Lung (tissue), 11 donors: ENCODE measurements at regions not wholly inside any gene's neighbourhood (a gene's known extent, or its start where the extent isn't known, plus 50 kb on each side); places are given as distances from the start of the nearest gene placed in this dataset.

Experiments
- ATAC-seq: fragments of 200-7000 bp; cut with Tn5 transposase; one replicate; pipeline ENCODE4 v1.9.1; 2020; ENCODE audit warnings: moderate number of reproducible peaks; ENCODE audit not compliant: insufficient read depth, low FRiP score
- DNase-seq, 3 donors: peaks; one replicate each; pipeline ENCODE4 v3.0.0-alpha.2; 2013 to 2017
- H3K27ac ChIP-seq, 2 donors: one replicate each; pipeline ENCODE4 v1.5.1; 2013; ENCODE audit warnings: mild to moderate bottlenecking in 2 of 2, moderate library complexity in 2 of 2, control low read depth in 1 of 2, inconsistent platforms in 1 of 2, low read depth in 1 of 2, low read length in 1 of 2
- H3K27me3 ChIP-seq, 3 donors: one replicate each; pipeline ENCODE4 v1.5.1; 2013; ENCODE audit warnings: low read length in 2 of 3; ENCODE audit not compliant: control insufficient read depth in 3 of 3, insufficient read depth in 3 of 3
- H3K36me3 ChIP-seq, 4 donors: one replicate each; pipeline ENCODE4 v1.5.1; 2013; ENCODE audit warnings: low read length in 4 of 4, mild to moderate bottlenecking in 1 of 4, moderate library complexity in 1 of 4; ENCODE audit not compliant: control insufficient read depth in 4 of 4, insufficient read depth in 4 of 4
- H3K4me1 ChIP-seq, 5 donors: one replicate each; pipeline ENCODE4 v1.5.1; 2013; ENCODE audit warnings: low read length in 5 of 5, mild to moderate bottlenecking in 2 of 5, moderate library complexity in 1 of 5; ENCODE audit not compliant: control insufficient read depth in 5 of 5, insufficient read depth in 5 of 5
- H3K4me3 ChIP-seq: one replicate; pipeline ENCODE4 v1.5.1; 2013; ENCODE audit warnings: mild to moderate bottlenecking, control low read depth, moderate library complexity
- H3K9ac ChIP-seq, 2 donors: one replicate each; pipeline ENCODE4 v1.5.1; 2013; ENCODE audit warnings: low read length in 2 of 2, control low read depth in 1 of 2; ENCODE audit not compliant: insufficient read depth in 1 of 2
- H3K9me3 ChIP-seq, 4 donors: one replicate each; pipeline ENCODE4 v1.5.1; 2013; ENCODE audit warnings: low read length in 3 of 4, mild to moderate bottlenecking in 1 of 4, moderate library complexity in 1 of 4; ENCODE audit not compliant: control insufficient read depth in 4 of 4, insufficient read depth in 3 of 4
- WGBS, 2 donors: extraction: QIAGEN DNeasy Blood & Tissue Kit; methylation state at CpG; one replicate each; pipeline ENCODE4 v1.1.7; 2013; 5-methylcytosine and 5-hydroxymethylcytosine counted together
- TF ChIP-seq, protein P1 (sequence below): IDR thresholded peaks from 2 replicates; pipeline ENCODE4 v1.5.1; 2012; ENCODE audit warnings: mild to moderate bottlenecking; ENCODE audit errors: control extremely low read depth, extremely low read depth
- donor health status: control.
- donor health status: control.
- donor health status: Bipolar disorder and iron deficiency.
- donor health status: healthy.
- donor health status: DM: yes; HTN: yes; CAD: no.

DNA sequence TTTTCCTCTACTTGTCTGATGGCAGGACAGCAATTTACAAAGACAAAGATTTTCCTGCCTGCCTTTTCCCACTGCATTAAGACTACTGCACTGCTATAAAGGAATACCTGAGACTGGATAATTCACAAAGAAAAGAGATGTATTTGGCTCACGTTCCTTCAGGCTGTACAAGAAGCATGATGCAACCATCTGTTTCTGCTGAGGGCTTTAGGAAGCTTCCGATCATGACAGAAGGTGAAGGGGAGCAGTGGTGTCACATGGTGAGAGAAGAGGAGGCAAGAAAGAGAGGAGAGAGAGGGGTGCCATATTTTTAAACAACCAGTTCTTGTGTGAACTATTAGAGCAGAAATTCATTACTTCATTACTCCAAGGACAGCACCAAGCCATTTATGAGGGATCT, 617.1 kb upstream of the HTR2C start:
- TF ChIP-seq, protein P1, sequence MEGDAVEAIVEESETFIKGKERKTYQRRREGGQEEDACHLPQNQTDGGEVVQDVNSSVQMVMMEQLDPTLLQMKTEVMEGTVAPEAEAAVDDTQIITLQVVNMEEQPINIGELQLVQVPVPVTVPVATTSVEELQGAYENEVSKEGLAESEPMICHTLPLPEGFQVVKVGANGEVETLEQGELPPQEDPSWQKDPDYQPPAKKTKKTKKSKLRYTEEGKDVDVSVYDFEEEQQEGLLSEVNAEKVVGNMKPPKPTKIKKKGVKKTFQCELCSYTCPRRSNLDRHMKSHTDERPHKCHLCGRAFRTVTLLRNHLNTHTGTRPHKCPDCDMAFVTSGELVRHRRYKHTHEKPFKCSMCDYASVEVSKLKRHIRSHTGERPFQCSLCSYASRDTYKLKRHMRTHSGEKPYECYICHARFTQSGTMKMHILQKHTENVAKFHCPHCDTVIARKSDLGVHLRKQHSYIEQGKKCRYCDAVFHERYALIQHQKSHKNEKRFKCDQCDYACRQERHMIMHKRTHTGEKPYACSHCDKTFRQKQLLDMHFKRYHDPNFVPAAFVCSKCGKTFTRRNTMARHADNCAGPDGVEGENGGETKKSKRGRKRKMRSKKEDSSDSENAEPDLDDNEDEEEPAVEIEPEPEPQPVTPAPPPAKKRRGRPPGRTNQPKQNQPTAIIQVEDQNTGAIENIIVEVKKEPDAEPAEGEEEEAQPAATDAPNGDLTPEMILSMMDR = no peak
- no peak overlapping the region for H3K9ac ChIP-seq
- no peak for DNase-seq
- no peaks in the 10 kb centered on the region for H3K36me3 ChIP-seq
- H3K4me1 ChIP-seq = no peaks in the 10 kb centered on the region
- no peak overlapping the region for H3K27ac ChIP-seq
- 66 to 81% methylated on average over 2 of the region's 2 CpGs for WGBS, 2 donors
- ATAC-seq = no peak
- no peak overlapping the region for H3K4me3 ChIP-seq
- no peaks in the 10 kb centered on the region for H3K9me3 ChIP-seq
- peaks cover 0 to 34% (median 0%) of the 10 kb centered on the region in 3 donors for H3K27me3 ChIP-seq

DNA sequence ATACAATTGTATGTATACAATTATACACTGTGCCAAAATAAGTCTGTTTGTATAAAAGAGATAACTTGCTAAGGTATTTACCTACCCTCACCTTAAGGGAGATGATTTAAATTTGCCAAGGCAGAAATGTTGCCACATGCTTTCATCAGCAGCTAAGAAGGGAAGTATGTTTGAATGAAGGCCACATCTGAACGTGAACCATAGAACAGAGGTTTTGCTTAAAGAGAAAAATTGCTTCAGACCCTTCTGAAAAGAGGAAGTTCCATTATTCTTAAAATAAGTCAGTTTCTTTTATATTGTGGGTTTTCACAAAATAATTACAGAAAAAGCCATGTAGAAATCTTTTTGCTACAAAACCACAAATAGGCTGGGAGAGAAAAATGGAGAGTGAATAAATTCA, 621.5 kb upstream of the HTR2C start:
- 22 to 31% methylated on average over 1 of the region's 1 CpG for WGBS, 2 donors
- no peaks in the 10 kb centered on the region for H3K9me3 ChIP-seq
- no peak overlapping the region for H3K27ac ChIP-seq
- no peak overlapping the region for H3K4me3 ChIP-seq
- no peak for ATAC-seq
- no peak overlapping the region for H3K9ac ChIP-seq
- no peak for DNase-seq
- no peaks in the 10 kb centered on the region for H3K36me3 ChIP-seq
- H3K4me1 ChIP-seq = no peaks in the 10 kb centered on the region
- peaks cover 0 to 47% (median 3%) of the 10 kb centered on the region in 3 donors for H3K27me3 ChIP-seq
- TF ChIP-seq, protein P1 = no peak

DNA sequence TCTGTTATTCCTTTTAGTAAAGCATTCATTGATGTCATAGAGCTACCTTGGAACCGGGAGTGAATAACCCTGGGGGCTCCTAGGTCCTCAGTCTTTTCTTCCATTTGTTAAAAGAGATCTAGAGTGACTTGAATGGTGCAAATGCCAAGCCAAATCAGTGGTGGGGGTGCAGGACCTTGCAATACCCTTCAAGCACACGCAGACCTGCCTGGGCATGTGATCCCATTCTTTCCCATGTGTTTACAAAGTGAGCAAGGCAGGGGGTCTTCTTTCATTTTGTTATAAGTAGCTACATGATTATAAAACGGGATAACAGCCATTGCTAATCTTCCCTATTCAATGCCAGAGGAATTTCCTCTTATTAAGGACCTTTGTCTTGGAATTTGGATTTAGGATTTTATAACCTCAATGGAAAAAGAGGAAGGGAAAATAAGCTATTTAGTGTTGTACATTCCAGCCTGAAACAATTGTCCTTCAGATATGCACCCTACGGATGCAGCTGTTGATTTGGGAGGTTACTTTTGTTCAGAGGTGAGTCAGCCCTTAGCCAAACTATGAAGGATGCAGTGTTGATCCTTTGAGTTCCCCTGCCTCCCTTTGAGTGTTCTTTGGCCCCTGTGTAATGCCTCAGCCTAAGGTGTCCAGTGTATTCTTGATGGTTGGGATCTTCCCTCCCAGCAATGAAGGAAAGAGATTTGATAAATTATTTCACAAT, 623.8 kb upstream of the HTR2C start:
- no peaks in the 10 kb centered on the region for H3K4me1 ChIP-seq
- no peak overlapping the region for H3K9ac ChIP-seq
- TF ChIP-seq, protein P1 = no peak
- H3K36me3 ChIP-seq = no peaks in the 10 kb centered on the region
- WGBS, 2 donors = 42 to 79% methylated on average over 4 of the region's 4 CpGs
- ATAC-seq = no peak
- peaks cover 0 to 40% (median 3%) of the 10 kb centered on the region in 3 donors for H3K27me3 ChIP-seq
- no peaks in the 10 kb centered on the region for H3K9me3 ChIP-seq
- no peak for DNase-seq
- no peak overlapping the region for H3K4me3 ChIP-seq
- H3K27ac ChIP-seq = no peak overlapping the region

DNA sequence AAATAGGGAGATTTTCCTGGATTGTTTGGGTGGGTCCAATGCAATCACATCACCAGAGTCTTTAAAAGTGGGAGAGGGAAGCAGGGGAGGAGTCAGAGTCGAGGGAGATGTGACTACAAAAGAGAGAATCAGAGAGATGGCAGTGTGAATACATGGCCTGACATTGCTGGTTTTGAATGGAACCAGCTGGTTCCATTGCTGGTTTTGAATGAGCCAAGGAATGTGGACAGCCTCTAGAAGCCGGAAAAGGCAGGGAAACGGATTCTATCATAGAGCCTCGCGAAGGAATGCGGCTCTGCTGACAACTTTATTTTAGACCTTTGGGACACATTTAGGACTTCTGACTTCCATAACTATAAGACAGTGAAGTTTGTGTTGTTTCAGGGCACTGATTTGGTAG, 627.0 kb upstream of the HTR2C start:
- Histone ChIP-seq H3K27me3 (peaks cover 0 to 26% (median 3%) of the 10 kb centered on the region in 3 donors), H3K27ac (no peak overlapping the region), H3K4me3 (no peak overlapping the region), H3K9me3 (no peaks in the 10 kb centered on the region), H3K9ac (no peak overlapping the region), H3K4me1 (no peaks in the 10 kb centered on the region), H3K36me3 (no peaks in the 10 kb centered on the region)
- no peak for ATAC-seq
- 80 to 90% methylated on average over 6 of the region's 6 CpGs for WGBS, 2 donors
- peak in 1 of 3 donors; percentile 11 for DNase-seq
- TF ChIP-seq, protein P1 = no peak
